Activated T-helper 17 cell treated with anti-CD3 and anti-CD28 coated beads, Interleukin-2, amount 50 U/mL, for 72 hours (primary cell): ENCODE measurements at regions not wholly inside any gene's neighbourhood (a gene's known extent, or its start where the extent isn't known, plus 50 kb on each side); places are given as distances from the start of the nearest gene placed in this dataset.

Experiments used
- ATAC-seq: fragments of 150-1000 bp; cut with Tn5 transposase; replicated peaks from 2 replicates; pipeline ENCODE4 v1.10.0; 2021; ENCODE audit warnings: mild to moderate bottlenecking, moderate library complexity
- H3K27ac Mint-ChIP-seq: one replicate; pipeline ENCODE4 v1.8.0; 2022; ENCODE audit warnings: mixed read lengths
- H3K27me3 Mint-ChIP-seq: one replicate; pipeline ENCODE4 v1.8.0; 2022; ENCODE audit warnings: mixed read lengths
- H3K36me3 Mint-ChIP-seq: one replicate; pipeline ENCODE4 v1.8.0; 2022; ENCODE audit warnings: low read depth, mild to moderate bottlenecking, mixed read lengths
- H3K4me1 Mint-ChIP-seq: one replicate; pipeline ENCODE4 v1.8.0; 2022; ENCODE audit warnings: mixed read lengths
- H3K4me3 Mint-ChIP-seq: one replicate; pipeline ENCODE4 v1.8.0; 2022; ENCODE audit warnings: mild to moderate bottlenecking, mixed read lengths
- H3K9me3 Mint-ChIP-seq: one replicate; pipeline ENCODE4 v1.8.0; 2022; ENCODE audit warnings: mixed read lengths

- ATAC-seq: no peak
- H3K36me3 Mint-ChIP-seq: no peaks in the 10 kb centered on the region
- H3K4me3 Mint-ChIP-seq: no peak overlapping the region
- peaks cover 10% of the 10 kb centered on the region for H3K27me3 Mint-ChIP-seq
- no peak overlapping the region for H3K27ac Mint-ChIP-seq
- no peaks in the 10 kb centered on the region for H3K4me1 Mint-ChIP-seq
- no peaks in the 10 kb centered on the region for H3K9me3 Mint-ChIP-seq
Observed at GRCh38 chr20:50413088-50413500, 97.1 kb upstream of the PTPN1 start.

GRCh38 chr20:50415021-50415515 is 95.1 kb upstream of the PTPN1 start:
- Mint-ChIP-seq H3K9me3 (no peaks in the 10 kb centered on the region), H3K4me3 (no peak overlapping the region), H3K36me3 (no peaks in the 10 kb centered on the region), H3K27ac (no peak overlapping the region), H3K27me3 (peaks cover 6% of the 10 kb centered on the region), H3K4me1 (no peaks in the 10 kb centered on the region)
- no peak for ATAC-seq

- ATAC-seq: no peak
- Mint-ChIP-seq H3K27me3 (peaks cover 6% of the 10 kb centered on the region), H3K4me1 (no peaks in the 10 kb centered on the region), H3K27ac (no peak overlapping the region), H3K4me3 (no peak overlapping the region), H3K9me3 (no peaks in the 10 kb centered on the region), H3K36me3 (no peaks in the 10 kb centered on the region)
Observed at GRCh38 chr20:50415516-50416268, 94.5 kb upstream of the PTPN1 start.

DNA sequence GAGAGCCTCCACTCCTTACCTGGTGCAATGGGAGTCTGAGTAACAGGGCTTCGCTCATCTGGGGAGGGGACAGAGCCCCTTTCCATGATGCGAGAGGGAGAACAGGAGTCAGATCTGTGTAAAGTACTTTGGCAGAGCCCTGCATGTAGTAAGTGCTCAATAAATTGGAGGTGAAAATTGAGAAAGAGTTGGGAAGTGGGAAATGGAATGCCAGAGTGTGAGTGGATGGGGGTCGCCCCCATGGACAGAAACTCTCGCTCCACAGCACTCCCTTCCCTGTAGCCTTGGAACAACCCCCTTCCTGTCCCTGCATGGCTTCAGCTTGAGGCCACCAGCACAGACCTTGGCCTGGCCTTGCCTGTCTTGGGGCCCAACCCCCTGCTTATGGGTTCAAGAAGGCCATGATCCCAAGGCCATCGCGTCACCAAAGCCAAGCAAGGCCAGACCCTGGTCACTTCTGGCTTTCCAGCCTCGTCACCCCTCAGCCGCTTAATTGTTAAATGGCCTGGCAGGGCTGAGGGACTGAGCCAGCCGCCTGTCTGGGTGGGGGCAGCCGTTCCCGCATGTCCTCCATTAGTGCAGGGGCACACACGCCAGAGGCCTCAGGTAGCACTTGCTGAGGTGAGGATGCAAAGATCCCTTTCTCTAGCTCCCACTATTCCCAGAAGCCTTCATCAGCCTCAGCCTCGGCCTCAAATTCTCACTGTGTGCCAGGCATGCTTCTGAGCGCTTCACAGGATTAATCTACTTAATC is 93.7 kb upstream of the PTPN1 start:
- no peak for ATAC-seq
- H3K9me3 Mint-ChIP-seq: no peaks in the 10 kb centered on the region
- H3K36me3 Mint-ChIP-seq: no peaks in the 10 kb centered on the region
- H3K27ac Mint-ChIP-seq: no peak overlapping the region
- no peaks in the 10 kb centered on the region for H3K4me1 Mint-ChIP-seq
- no peak overlapping the region for H3K4me3 Mint-ChIP-seq
- peaks cover 6% of the 10 kb centered on the region for H3K27me3 Mint-ChIP-seq

- H3K27me3 Mint-ChIP-seq: peaks cover 6% of the 10 kb centered on the region
- H3K27ac Mint-ChIP-seq: no peak overlapping the region
- H3K4me3 Mint-ChIP-seq: no peak overlapping the region
- H3K4me1 Mint-ChIP-seq: no peaks in the 10 kb centered on the region
- ATAC-seq: no peak
- H3K9me3 Mint-ChIP-seq: no peaks in the 10 kb centered on the region
- no peaks in the 10 kb centered on the region for H3K36me3 Mint-ChIP-seq
Observed at GRCh38 chr20:50417023-50417329, 93.2 kb upstream of the PTPN1 start.

DNA sequence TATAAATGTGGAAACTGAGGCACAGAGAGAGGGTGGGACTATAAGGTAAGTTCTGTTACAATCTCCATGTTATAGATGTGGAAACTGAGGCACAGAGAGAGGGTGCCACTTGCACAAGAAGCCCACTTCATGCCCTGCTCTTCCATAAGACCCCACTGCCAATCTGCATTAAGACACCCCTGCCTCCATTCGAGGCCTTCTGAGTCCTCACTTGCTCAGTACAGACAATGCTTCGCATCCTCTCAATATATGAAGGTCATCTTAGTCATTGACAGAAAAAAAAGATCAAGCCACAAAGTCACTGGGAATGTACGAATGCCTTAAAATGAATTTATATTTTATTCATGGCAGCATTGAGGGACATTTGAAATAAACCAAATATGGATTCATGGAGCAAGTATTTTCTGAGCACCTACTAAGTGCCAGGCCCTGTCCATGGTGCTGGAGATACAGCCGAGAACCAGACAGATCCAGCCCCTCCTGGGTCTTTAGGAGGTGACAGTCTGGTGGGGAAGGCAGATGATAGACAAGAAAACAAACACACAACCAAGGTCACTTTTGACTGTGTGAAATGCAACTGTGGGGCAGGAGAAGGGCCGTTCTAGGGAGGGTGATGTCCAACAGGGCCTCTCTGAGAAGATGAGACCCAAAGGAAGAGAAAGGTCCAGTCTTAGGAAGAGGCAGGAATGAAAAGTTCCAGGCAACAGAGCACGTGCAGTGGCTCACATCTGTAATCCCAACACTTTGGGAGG is 92.5 kb upstream of the PTPN1 start:
- Mint-ChIP-seq H3K9me3 (no peaks in the 10 kb centered on the region), H3K27ac (no peak overlapping the region), H3K36me3 (no peaks in the 10 kb centered on the region), H3K27me3 (peaks cover 9% of the 10 kb centered on the region), H3K4me3 (no peak overlapping the region), H3K4me1 (no peaks in the 10 kb centered on the region)
- ATAC-seq: no peak

GRCh38 chr20:50418890-50419642 is 91.1 kb upstream of the PTPN1 start:
- Mint-ChIP-seq H3K4me1 (no peaks in the 10 kb centered on the region), H3K4me3 (no peak overlapping the region), H3K27ac (no peak overlapping the region), H3K9me3 (no peaks in the 10 kb centered on the region), H3K27me3 (peaks cover 6% of the 10 kb centered on the region), H3K36me3 (no peaks in the 10 kb centered on the region)
- ATAC-seq: no peak

DNA sequence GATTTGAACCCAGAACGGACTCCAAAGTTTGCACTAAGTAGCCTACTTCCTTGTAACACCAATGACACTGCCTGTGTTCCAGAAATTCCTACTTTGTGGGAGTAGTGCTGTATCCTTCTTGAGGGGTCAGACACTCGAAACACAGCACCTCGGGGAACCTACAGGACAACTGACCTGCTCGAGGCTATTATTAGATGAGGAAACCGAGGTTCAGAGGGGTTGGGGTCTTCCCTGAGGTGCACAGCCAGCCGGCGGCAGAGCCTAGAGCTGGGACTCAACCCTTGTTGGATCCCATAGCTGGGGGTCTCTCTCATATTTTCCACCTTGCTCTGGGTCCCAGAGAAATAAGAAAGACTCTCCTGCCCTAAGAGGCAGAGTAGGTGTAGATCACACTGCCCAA is 89.8 kb upstream of the PTPN1 start:
- Mint-ChIP-seq H3K36me3 (no peaks in the 10 kb centered on the region), H3K9me3 (no peaks in the 10 kb centered on the region), H3K27me3 (peaks cover 12% of the 10 kb centered on the region), H3K27ac (no peak overlapping the region), H3K4me1 (no peaks in the 10 kb centered on the region), H3K4me3 (no peak overlapping the region)
- no peak for ATAC-seq

GRCh38 chr20:50421356-50422340 is 88.5 kb upstream of the PTPN1 start:
- H3K9me3 Mint-ChIP-seq: no peaks in the 10 kb centered on the region
- no peak overlapping the region for H3K27ac Mint-ChIP-seq
- no peaks in the 10 kb centered on the region for H3K36me3 Mint-ChIP-seq
- H3K4me1 Mint-ChIP-seq: no peaks in the 10 kb centered on the region
- no peak overlapping the region for H3K4me3 Mint-ChIP-seq
- H3K27me3 Mint-ChIP-seq: peaks cover 12% of the 10 kb centered on the region
- no peak for ATAC-seq

GRCh38 chr20:50423758-50424157 is 86.4 kb upstream of the PTPN1 start:
- Mint-ChIP-seq H3K4me3 (no peak overlapping the region), H3K36me3 (no peaks in the 10 kb centered on the region), H3K9me3 (no peaks in the 10 kb centered on the region), H3K4me1 (no peaks in the 10 kb centered on the region), H3K27ac (no peak overlapping the region), H3K27me3 (peaks cover 9% of the 10 kb centered on the region)
- no peak for ATAC-seq

DNA sequence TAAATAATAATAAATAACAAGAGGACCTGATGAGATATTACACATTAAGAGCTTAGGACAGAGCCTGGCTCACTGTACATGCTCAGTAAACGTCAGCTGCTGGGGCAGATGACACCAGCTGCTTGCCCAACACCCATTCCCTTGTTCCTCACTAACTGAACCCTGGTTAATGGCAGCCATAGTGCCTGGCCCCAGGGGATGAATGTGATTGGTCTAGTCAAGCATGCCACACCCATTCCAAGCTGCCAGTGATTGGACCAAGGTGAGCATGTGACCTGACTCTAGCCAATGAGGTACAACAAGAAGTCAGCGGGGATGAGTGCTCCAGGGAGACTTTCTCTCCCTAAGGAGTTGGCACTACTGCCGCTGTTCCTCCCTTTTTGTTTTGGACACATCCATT is 85.1 kb upstream of the PTPN1 start:
- Mint-ChIP-seq H3K27ac (no peak overlapping the region), H3K27me3 (peaks cover 9% of the 10 kb centered on the region), H3K36me3 (no peaks in the 10 kb centered on the region), H3K4me1 (no peaks in the 10 kb centered on the region), H3K4me3 (no peak overlapping the region), H3K9me3 (no peaks in the 10 kb centered on the region)
- ATAC-seq: peak; percentile 46

DNA sequence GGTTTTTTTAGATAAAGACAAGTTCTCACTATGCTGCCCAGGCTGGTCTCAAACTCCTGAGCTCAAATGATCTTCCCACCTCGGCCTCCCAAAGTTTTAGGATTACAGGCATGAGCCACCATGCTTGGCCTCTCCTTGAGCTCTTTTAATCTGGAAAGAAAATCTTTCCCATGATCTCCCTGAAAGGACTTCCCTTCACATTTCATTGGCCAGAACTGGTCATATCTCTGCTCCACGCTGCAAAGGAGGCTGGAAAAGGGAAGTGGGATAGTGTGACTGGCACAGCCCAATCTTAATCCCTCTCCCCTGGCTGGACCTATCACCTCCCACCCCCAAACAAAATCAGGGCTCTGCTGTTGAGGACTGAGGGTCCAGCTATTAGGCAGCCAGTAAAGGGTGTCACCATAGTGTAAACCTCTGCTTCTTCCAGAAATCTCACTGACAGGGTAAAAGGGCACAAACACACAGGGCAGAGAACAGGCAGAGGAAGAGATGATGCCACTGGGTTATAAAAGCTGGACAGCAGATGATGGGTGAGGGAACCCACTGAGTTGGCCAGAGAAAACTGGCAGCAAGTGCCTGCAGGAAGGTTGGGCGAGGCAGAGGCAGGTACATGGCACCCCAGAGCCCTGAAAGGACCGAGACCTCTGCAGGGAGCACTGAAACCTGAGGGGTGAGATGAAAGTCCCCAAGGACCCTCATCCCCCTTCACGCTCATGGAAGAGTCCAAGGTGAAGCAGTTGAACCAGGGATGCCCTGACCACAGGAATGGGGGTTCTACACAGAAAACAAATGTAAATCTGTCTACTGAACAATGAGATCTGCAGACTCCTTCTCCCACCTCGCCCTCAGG is 83.1 kb upstream of the PTPN1 start:
- Mint-ChIP-seq H3K36me3 (no peaks in the 10 kb centered on the region), H3K27me3 (peaks cover 14% of the 10 kb centered on the region), H3K9me3 (no peaks in the 10 kb centered on the region)

DNA sequence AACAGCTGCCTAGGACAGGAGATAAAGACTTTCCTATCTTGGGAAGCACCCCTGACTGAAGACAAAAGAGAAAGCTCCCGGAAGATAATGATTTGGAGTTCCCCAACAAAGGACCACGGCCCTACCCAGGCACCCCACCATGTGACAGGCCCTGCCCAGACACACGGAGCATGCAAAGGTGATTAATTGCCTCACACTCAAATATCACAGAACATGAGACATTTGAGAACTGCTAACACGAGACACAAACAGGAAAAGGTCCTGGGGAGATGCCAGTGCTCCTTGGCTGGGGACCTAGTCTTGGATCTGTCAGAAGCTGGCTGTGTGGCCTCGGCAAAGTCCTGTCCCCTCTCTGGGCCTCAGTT is 82.5 kb upstream of the PTPN1 start:
- Mint-ChIP-seq H3K4me3 (no peak overlapping the region), H3K27me3 (peaks cover 10% of the 10 kb centered on the region), H3K36me3 (no peaks in the 10 kb centered on the region), H3K27ac (no peak overlapping the region), H3K4me1 (no peaks in the 10 kb centered on the region), H3K9me3 (no peaks in the 10 kb centered on the region)
- ATAC-seq: no peak

More for the DNA sequence above, 83.1 kb upstream of the PTPN1 start:
- H3K27ac Mint-ChIP-seq: no peak overlapping the region
- no peaks in the 10 kb centered on the region for H3K4me1 Mint-ChIP-seq
- no peak for ATAC-seq
- no peak overlapping the region for H3K4me3 Mint-ChIP-seq
